GM19035 (cell line): ENCODE measurements at regions not wholly inside any gene's neighbourhood (a gene's known extent, or its start where the extent isn't known, plus 50 kb on each side); places are given as distances from the start of the nearest gene placed in this dataset.

Experiments used
- ATAC-seq: cut with Tn5 transposase; IDR thresholded peaks from one replicate; pipeline ENCODE4 v1.9.1; 2021; ENCODE audit not compliant: unreplicated experiment

- ATAC-seq: no peak
Observed at GRCh38 chr3:43783987-43784639, 93.4 kb downstream of the ABHD5 start.

DNA sequence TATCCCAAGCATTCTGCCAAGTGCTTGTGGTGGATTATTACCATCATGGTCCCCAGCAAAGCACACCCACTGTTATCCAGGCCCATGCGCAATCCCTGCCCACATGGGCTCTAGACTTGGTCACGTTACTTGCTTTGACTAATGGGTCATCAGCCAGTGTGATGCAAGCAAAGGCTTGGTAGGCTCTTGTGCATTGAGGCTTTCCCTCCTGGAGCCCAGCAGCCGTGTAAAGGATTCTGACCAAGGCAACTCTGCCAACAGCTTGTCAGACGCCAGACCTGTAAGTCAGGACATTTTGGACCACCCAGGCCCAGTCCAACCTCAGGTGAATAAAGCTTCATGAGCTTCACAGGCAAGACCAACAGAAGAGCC, 93.9 kb downstream of the ABHD5 start:
- no peak for ATAC-seq

DNA sequence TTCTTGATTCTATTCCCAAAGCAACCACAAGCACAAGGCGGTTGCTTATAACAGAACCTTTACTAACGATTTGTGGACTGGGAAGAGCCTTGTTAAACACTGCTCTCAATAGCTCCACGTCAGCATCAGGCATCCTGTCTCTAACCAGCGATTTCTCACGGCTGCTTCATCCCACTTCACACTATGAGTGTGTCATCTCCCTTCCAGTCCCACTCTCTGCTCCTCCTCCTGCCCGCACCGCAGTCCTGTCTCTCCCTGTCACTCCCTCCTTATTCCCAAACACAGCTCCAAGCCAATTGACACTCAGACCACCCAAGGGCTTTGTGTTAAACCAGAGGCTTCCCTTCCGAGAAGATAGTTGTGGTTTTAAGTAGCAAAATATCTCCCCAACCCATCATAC, 94.8 kb downstream of the ABHD5 start:
- ATAC-seq: no peak

DNA sequence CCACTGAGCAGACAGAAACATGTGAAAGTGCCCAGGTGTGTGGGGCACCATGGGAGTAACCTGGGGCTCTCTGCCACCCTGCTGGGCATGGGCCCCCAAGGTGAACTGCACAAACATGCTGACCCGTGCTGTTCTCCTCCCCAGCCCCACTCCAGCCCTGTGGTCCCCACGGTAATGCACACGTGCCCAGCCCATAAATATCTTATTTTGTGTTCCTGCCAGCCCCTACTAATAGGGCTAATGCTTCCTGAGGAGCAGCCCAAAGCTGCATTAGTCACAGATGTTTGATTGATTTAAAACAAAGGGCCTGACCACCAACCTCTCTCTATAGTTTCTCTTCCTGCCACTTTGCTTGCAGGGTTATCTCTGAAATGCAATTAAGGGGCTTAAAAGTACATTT, 95.4 kb downstream of the ABHD5 start:
- ATAC-seq: no peak

DNA sequence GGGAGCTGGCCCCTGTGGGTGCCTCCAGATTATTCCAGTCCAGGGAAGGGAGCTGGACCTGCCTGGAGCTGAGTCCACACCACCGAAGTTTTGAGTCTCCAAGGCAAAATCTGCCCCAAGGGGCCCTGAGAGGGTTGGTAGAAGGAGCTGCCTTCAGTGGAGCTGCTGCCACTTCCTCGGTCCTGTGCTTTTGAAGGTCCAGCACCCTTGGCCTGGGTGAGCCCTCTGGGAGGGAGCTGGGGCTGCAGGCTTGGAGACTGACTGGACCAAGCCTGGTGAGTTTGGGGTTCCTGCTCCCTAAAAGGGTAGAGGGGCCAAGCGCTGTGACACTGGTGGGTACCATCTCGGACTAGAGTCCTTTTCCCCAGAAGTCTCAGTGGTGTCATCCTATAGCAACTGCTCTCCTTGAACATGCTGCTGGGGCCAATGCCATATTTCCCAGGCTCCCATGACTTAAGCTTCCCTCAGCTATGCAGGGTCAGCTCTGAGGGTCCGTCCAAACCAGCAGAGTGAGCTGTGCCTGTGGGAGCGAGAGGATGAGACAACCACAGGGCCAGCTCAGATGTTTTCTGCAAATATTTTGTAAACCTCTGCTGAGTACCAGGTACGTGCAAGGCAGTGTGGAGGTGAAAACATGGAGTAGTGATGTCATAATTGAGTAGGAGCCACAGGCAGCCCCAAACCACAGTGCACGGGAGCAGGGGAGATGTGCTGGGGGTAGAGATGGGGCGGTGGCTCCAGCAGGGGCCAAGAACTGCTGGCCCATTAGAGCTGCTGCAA, 96.0 kb downstream of the ABHD5 start:
- no peak for ATAC-seq

GRCh38 chr3:43787330-43787729, 96.6 kb downstream of the ABHD5 start:
- no peak for ATAC-seq

DNA sequence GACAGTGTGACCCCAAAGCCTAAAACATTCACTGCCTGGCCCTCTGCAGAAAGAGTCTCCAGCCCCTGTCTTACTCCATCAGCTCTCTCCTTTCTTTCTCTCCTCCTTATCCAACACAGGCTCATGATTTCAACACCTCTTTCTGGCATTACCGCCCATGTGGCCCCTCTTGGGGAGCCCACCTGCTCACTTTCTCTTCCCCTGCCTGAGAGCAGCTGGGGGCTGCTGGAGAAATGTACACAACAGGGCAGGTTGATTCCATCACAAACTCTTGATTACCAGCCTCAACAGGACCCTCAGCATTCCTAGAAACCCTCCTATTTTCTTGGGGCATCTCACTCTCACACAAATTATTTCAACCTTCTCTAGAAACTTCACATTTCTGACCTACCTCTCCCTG, 98.3 kb downstream of the ABHD5 start:
- no peak for ATAC-seq

- ATAC-seq: no peak
Observed at GRCh38 chr3:43790060-43790459, 99.3 kb downstream of the ABHD5 start.

DNA sequence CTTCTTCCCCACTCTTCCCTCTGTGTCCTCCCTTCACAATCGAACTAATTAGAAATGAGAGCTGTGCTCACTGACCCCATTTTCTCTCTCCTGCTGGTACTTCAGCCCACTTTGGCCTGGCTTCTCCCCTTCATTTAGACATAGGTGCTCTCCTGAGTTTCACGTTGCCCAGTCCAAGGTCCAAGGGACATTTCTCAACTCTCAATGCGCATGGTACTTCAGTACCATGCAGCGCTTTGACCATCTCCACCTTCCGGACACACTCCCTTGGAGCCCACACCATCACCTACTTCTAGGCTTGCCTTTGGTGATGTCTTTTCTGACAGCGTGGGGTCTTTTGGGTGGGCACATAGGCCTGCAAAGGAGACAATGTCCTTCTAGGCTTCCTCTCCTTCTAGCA, 99.7 kb downstream of the ABHD5 start:
- no peak for ATAC-seq

GRCh38 chr3:43791246-43791645, 100.5 kb downstream of the ABHD5 start:
- ATAC-seq: no peak

- ATAC-seq: no peak
Observed at GRCh38 chr3:43792904-43793303, 102.2 kb downstream of the ABHD5 start.

- ATAC-seq: no peak
Observed at GRCh38 chr3:43793648-43794372, 103.1 kb downstream of the ABHD5 start.

DNA sequence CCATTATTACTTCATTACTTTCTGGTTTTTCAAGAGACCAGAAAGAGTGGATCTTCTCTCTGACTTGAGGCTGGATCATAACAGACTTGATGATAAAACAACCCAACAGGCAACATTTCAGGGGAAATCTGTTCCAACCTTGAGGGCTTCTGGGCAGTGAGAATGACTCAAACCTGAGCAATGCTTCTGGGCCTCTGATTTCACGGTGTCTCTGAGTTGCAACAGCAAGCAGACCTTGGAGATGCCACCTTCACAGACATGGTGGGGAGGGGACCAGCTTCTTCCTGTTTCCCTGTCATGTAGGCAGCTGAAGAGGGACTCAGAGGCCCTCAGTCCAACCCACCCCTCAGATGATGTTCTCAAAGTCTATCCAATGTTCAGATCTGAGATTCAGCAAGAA, 104.0 kb downstream of the ABHD5 start:
- no peak for ATAC-seq

GRCh38 chr3:43795491-43795890, 104.8 kb downstream of the ABHD5 start:
- no peak for ATAC-seq

DNA sequence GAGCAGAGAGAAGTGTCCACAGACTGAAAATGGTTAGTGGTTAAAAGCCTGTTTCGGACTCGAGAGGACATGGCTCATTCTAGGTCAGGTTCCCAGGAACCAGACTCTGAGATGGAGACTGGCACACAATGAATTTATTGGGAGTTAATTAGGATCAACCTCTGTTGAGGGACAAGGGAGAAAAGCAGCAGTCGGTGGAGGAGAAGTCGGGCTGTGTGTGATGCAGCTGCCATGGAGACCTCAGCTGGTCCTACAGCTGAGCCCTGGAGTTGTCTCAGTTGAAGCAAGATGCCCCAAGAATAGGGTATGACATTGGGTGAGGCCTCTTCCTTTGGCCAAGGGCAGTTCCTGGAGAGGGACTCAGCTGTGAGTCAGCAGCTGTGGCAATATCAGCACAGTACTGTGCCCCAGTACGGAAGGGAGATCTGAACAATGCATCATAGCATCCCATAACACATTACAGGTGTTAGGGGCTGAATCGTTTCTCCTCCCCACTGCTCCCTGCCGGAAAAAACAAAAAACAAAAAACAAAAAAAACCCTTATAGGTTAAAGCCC, 105.4 kb downstream of the ABHD5 start:
- ATAC-seq: no peak

- no peak for ATAC-seq
Observed at GRCh38 chr3:43797794-43798193, 107.1 kb downstream of the ABHD5 start.

GRCh38 chr3:43810797-43811196, 120.1 kb downstream of the ABHD5 start:
- ATAC-seq: no peak

DNA sequence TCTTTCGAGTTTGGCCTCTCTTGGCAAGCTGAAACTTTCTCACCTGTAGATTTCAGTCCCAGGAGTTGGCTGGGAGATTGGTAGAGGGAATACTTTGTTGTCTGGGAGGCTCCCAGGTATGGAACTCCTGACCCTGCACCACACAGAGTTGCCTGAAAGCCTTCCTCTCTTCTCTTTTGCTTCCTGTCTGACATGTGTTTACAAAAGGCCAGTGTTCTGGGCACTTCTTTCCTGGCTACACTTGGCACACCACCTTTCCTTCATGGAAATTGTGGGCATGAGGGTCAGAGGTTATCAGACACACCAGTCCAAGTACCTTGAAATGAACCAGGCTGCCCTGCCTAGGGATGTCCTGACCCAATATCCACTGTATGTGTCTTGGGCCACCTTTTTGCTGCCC, 123.7 kb downstream of the ABHD5 start:
- ATAC-seq: no peak

DNA sequence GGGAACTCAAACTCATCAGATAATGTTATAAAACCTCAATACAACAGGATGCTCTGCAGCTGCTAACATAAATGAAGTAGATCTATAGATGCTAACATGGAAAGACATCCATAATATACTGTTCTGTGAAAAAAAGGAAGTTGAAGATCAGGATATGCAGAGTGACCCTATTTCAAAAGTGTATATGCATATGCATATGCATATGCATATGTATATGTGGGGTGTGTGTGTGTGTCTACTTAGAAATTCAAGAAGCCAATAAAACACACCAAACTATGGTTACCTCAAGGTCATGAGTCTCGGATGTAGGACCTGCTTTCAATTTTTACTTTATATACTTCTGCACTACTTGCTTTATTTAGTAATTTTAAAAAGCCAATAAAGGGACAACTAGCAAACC, 125.6 kb downstream of the ABHD5 start:
- ATAC-seq: no peak

DNA sequence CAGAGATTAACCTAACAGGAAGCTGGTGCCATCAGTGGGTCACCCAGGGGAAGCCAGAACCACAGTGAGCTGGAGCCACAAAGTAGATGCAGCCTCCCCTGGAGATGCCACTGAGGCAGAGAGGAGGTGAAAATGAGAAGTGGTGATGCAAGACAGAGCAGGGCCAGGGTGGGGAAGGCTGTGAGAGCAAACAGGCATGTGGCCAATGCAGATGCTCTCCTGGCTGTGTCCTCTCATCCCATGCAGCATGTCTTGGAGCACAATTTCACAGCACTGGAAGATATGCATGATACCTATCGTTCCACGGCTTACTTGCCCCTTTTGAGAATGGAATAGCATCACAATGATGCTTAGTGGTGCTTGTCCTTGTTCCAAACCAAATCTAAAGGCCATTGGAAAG, 126.3 kb downstream of the ABHD5 start:
- ATAC-seq: no peak

GRCh38 chr3:43817825-43818224, 127.1 kb downstream of the ABHD5 start:
- no peak for ATAC-seq

- no peak for ATAC-seq
Observed at GRCh38 chr3:43818229-43818628, 127.5 kb downstream of the ABHD5 start.
